ENCODE measurements at regions not wholly inside any gene's neighbourhood (a gene's known extent, or its start where the extent isn't known, plus 50 kb on each side); places are given as distances from the start of the nearest gene placed in this dataset.

- FAIRE-seq, result no peak
These were observed 73.7 kb upstream of the CNTN6 start for GRCh38 chr3:1019157-1019556.

DNA sequence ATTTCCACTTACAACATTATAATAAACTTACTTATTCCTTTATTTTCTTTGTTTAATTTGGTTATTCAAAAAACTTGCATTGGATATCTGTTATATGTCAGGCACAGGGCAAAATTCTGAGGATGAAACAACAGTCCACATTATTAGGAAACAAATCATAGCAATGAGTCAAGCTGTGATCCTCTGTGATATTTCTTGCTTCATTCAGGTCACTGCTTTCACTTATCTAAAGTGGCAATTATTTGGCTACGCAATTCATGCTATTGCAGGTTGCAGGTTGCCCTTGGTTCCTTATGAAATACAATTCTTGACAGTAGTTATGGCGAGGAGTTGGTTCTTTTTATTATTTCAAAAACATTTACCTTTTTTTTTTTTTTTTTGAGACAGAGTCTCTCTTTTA is 66.4 kb upstream of the CNTN6 start:
- no peak for FAIRE-seq
- no peak for DNase-seq (ENCODE audit: insufficient read length, low spot score)
- TF ChIP-seq TAF1 (IDR thresholded peaks at IDR 0.05; ENCODE audit: low read depth, low read length) (no peak), PAX5 (IDR thresholded peaks at IDR 0.05; ENCODE audit: insufficient read depth, low read length, severe bottlenecking) (no peak)

More at GRCh38 chr3:1019157-1019556, 73.7 kb upstream of the CNTN6 start:
- TF ChIP-seq PAX5 (IDR thresholded peaks at IDR 0.05; ENCODE audit: insufficient read depth, low read length, severe bottlenecking) (no peak), POU2F2 (IDR thresholded peaks at IDR 0.05; ENCODE audit: low read depth, low read length) (no peak), POLR2AphosphoS5 (IDR thresholded peaks at IDR 0.05; ENCODE audit: low read depth, low read length) (no peak), SPI1 (IDR thresholded peaks at IDR 0.05; ENCODE audit: low read depth, low read length) (no peak)
- DNase-seq (ENCODE audit: insufficient read length, low spot score), result no peak

DNA sequence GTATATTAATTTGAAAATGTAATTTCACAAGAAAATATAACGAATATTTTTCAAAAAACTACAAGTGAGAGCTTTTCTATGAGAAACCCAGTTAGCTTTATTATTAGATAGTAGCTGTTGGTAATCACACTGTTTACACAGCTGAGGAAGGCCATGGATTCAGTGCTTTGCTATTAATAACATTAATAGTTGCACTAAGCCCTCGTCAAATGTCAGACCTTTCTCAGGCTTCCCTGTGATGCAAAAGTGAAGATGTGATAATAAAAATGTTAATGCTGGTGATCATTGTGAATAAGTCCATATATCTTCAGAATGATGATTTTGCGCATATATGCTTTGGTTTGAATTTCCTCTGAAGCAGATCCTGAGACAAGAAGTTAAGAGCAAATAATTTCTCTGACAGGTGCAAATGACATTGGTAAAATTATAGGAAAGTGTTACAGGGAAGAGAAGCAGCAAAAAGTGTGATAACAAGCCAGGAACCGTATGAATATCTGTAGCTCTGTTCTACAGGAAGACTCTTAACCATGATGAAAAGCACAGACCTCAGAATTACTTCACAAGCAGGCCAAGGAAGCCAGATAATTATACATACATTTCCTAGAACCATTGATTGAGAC is 56.5 kb upstream of the CNTN6 start:
- FAIRE-seq, result no peak
- no peak for DNase-seq (ENCODE audit: insufficient read length, low spot score)
- TF ChIP-seq POU2F2 (IDR thresholded peaks at IDR 0.05; ENCODE audit: low read depth, low read length) (no peak), PAX5 (IDR thresholded peaks at IDR 0.05; ENCODE audit: insufficient read depth, low read length, severe bottlenecking) (no peak), POLR2AphosphoS5 (IDR thresholded peaks at IDR 0.05; ENCODE audit: low read depth, low read length) (no peak), TAF1 (IDR thresholded peaks at IDR 0.05; ENCODE audit: low read depth, low read length) (no peak), POLR2A (IDR thresholded peaks at IDR 0.05; ENCODE audit: low read depth, low read length) (no peak), SPI1 (IDR thresholded peaks at IDR 0.05; ENCODE audit: low read depth, low read length) (no peak)

DNA sequence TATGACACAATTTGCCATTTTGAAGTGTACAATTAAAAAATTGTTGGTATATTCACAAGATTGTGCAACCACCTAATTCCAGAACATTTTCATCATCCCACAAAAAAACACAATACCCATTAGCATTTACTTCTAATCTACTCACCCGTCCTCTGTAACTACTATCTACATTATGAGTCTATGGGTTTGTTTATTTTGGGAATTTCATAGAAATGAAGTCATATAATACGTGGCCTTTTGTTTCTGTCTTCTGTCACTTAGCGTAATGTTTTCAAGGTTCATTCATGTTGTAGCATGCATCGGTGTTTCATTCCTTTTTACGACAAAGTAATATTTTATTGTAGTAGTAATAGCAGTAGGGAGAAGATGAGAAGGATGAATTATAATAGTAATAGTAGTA is 55.2 kb upstream of the CNTN6 start:
- TF ChIP-seq POLR2AphosphoS5 (IDR thresholded peaks at IDR 0.05; ENCODE audit: low read depth, low read length) (no peak), POLR2A (IDR thresholded peaks at IDR 0.05; ENCODE audit: low read depth, low read length) (no peak), TAF1 (IDR thresholded peaks at IDR 0.05; ENCODE audit: low read depth, low read length) (no peak), SPI1 (IDR thresholded peaks at IDR 0.05; ENCODE audit: low read depth, low read length) (no peak), PAX5 (IDR thresholded peaks at IDR 0.05; ENCODE audit: insufficient read depth, low read length, severe bottlenecking) (no peak), POU2F2 (IDR thresholded peaks at IDR 0.05; ENCODE audit: low read depth, low read length) (no peak)
- no peak for DNase-seq (ENCODE audit: insufficient read length, low spot score)
- FAIRE-seq, result no peak
